ENCODE measurements at regions not wholly inside any gene's neighbourhood (a gene's known extent, or its start where the extent isn't known, plus 50 kb on each side); places are given as distances from the start of the nearest gene placed in this dataset.

- no peak for TF ChIP-seq CTCF (IDR thresholded peaks at IDR 0.05; ENCODE audit: insufficient read depth, low read length)
- no peak overlapping the region for H3K4me3 ChIP-seq (ENCODE audit: low read depth, low read length)
- no peak for DNase-seq (ENCODE audit: low read depth)
Measured at GRCh38 chr2:217396165-217396564, 536.3 kb upstream of the TNP1 start.

- peak; percentile 24 for DNase-seq (ENCODE audit: low read depth)
- H3K4me3 ChIP-seq (ENCODE audit: low read depth, low read length) = no peak overlapping the region
- TF ChIP-seq CTCF (IDR thresholded peaks at IDR 0.05; ENCODE audit: insufficient read depth, low read length) = no peak
Measured at GRCh38 chr2:217394510-217395351, 534.9 kb upstream of the TNP1 start.

GRCh38 chr2:217393585-217394032, 533.7 kb upstream of the TNP1 start:
- H3K4me3 ChIP-seq (ENCODE audit: low read depth, low read length) = no peak overlapping the region
- peak; percentile 90 for DNase-seq (ENCODE audit: low read depth)
- no peak for TF ChIP-seq CTCF (IDR thresholded peaks at IDR 0.05; ENCODE audit: insufficient read depth, low read length)

GRCh38 chr2:217392930-217393584, 533.2 kb upstream of the TNP1 start:
- no peak overlapping the region for H3K4me3 ChIP-seq (ENCODE audit: low read depth, low read length)

GRCh38 chr2:217387776-217388387, 528.0 kb upstream of the TNP1 start:
- no peak for DNase-seq (ENCODE audit: low read depth)
- no peak for TF ChIP-seq CTCF (IDR thresholded peaks at IDR 0.05; ENCODE audit: insufficient read depth, low read length)
- H3K4me3 ChIP-seq (ENCODE audit: low read depth, low read length) = no peak overlapping the region

More at GRCh38 chr2:217392930-217393584, 533.2 kb upstream of the TNP1 start:
- TF ChIP-seq CTCF (IDR thresholded peaks at IDR 0.05; ENCODE audit: insufficient read depth, low read length) = no peak
- no peak for DNase-seq (ENCODE audit: low read depth)

GRCh38 chr2:217386041-217386440, 526.2 kb upstream of the TNP1 start:
- no peak overlapping the region for H3K4me3 ChIP-seq (ENCODE audit: low read depth, low read length)
- DNase-seq (ENCODE audit: low read depth) = no peak
- TF ChIP-seq CTCF (IDR thresholded peaks at IDR 0.05; ENCODE audit: insufficient read depth, low read length) = no peak

Data from fibroblast of the aortic adventitia (primary cell).